OCI-LY7 (cell line): ENCODE measurements at regions not wholly inside any gene's neighbourhood (a gene's known extent, or its start where the extent isn't known, plus 50 kb on each side); places are given as distances from the start of the nearest gene placed in this dataset.

Source experiments
- CTCF ChIP-seq: fragments of 200-600 bp; sonication (generic); conservative IDR thresholded peaks from 2 replicates; pipeline ENCODE4 v1.5.1; 2014; ENCODE audit warnings: mild to moderate bottlenecking, antibody characterized with exemption, low read length, moderate library complexity, mixed read lengths
- EZH2phosphoT487 ChIP-seq: fragments of 200-600 bp; sonication (generic); IDR thresholded peaks from 2 replicates; pipeline ENCODE4 v1.6.1; 2018; ENCODE audit warnings: low read depth, borderline replicate concordance, mild to moderate bottlenecking, mixed run types, antibody characterized with exemption, low read length, moderate library complexity, mixed read lengths

- TF ChIP-seq CTCF: no peak
- TF ChIP-seq EZH2phosphoT487: no peak
Measured at GRCh38 chr3:115381573-115381912, 234.5 kb upstream of the ZBTB20 start.
